GM18520 (cell line): ENCODE measurements at regions not wholly inside any gene's neighbourhood (a gene's known extent, or its start where the extent isn't known, plus 50 kb on each side); places are given as distances from the start of the nearest gene placed in this dataset.
"Not testable (repeated sequence)": the region's sequence is repeated elsewhere in the genome, so short reads cannot be mapped to it uniquely, and the experiment has no call there.

ENCODE experiments used
- ATAC-seq: cut with Tn5 transposase; IDR thresholded peaks from one replicate; pipeline ENCODE4 v1.9.1; 2021; ENCODE audit not compliant: unreplicated experiment

- no peak for ATAC-seq
Measured at GRCh38 chr6:25112322-25112773, 166.8 kb upstream of the CARMIL1 start.

GRCh38 chr6:25113436-25113835, 165.7 kb upstream of the CARMIL1 start:
- no peak for ATAC-seq

GRCh38 chr6:25118038-25118437, 161.1 kb upstream of the CARMIL1 start:
- no peak for ATAC-seq

GRCh38 chr6:25121186-25121585, 158.0 kb upstream of the CARMIL1 start:
- ATAC-seq, result no peak

GRCh38 chr6:25122001-25122400, 157.2 kb upstream of the CARMIL1 start:
- ATAC-seq, result no peak

- ATAC-seq, result no peak
Measured at GRCh38 chr6:25122622-25123237, 156.4 kb upstream of the CARMIL1 start.

- ATAC-seq, result no peak
Measured at GRCh38 chr6:25124216-25124715, 154.9 kb upstream of the CARMIL1 start.

- ATAC-seq, result no peak
Measured at GRCh38 chr6:25125736-25126135, 153.4 kb upstream of the CARMIL1 start.

- no peak for ATAC-seq
Measured at GRCh38 chr6:25127076-25127837, 151.9 kb upstream of the CARMIL1 start.

GRCh38 chr6:25130518-25130917, 148.7 kb upstream of the CARMIL1 start:
- no peak for ATAC-seq

GRCh38 chr6:25132934-25133333, 146.2 kb upstream of the CARMIL1 start:
- ATAC-seq, result no peak

- ATAC-seq, result no peak
Measured at GRCh38 chr6:25133568-25133967, 145.6 kb upstream of the CARMIL1 start.

- ATAC-seq, result no peak
Measured at GRCh38 chr6:25136854-25137253, 142.3 kb upstream of the CARMIL1 start.

- no peak for ATAC-seq
Measured at GRCh38 chr6:25137480-25137879, 141.7 kb upstream of the CARMIL1 start.

- no peak for ATAC-seq
Measured at GRCh38 chr6:25137916-25138232, 141.3 kb upstream of the CARMIL1 start.

- peak; percentile 81 for ATAC-seq
Measured at GRCh38 chr6:25138233-25138933, 140.8 kb upstream of the CARMIL1 start.

- no peak for ATAC-seq
Measured at GRCh38 chr6:25138934-25139415, 140.2 kb upstream of the CARMIL1 start.

- not testable (repeated sequence) for ATAC-seq
Measured at GRCh38 chr6:25139608-25140007, 139.6 kb upstream of the CARMIL1 start.

- no peak for ATAC-seq
Measured at GRCh38 chr6:25142506-25142905, 136.7 kb upstream of the CARMIL1 start.

- no peak for ATAC-seq
Measured at GRCh38 chr6:25144919-25145318, 134.3 kb upstream of the CARMIL1 start.

- ATAC-seq, result peak; percentile 89
Measured at GRCh38 chr6:25147223-25147622, 132.0 kb upstream of the CARMIL1 start.

- no peak for ATAC-seq
Measured at GRCh38 chr6:25150031-25150430, 129.1 kb upstream of the CARMIL1 start.
